HEK293 (cell line): ENCODE measurements at regions not wholly inside any gene's neighbourhood (a gene's known extent, or its start where the extent isn't known, plus 50 kb on each side); places are given as distances from the start of the nearest gene placed in this dataset.

Source experiments
- BCL11A ChIP-seq: fragments of 450-650 bp; formaldehyde crosslinking; IDR thresholded peaks from 2 replicates; pipeline ENCODE4 v1.5.1; 2016; ENCODE audit warnings: low read depth, missing biosample characterization, missing genetic modification characterization
- CTCF ChIP-seq: fragments of 450-650 bp; formaldehyde crosslinking; IDR thresholded peaks from 2 replicates; pipeline ENCODE4 v1.5.1; 2016; ENCODE audit warnings: missing biosample characterization, missing genetic modification characterization
- PRDM2 ChIP-seq: fragments of 450-650 bp; formaldehyde crosslinking; IDR thresholded peaks from 2 replicates; pipeline ENCODE4 v1.5.1; 2016; ENCODE audit warnings: missing biosample characterization, missing genetic modification characterization, borderline replicate concordance
- SCRT1 ChIP-seq: fragments of 450-650 bp; formaldehyde crosslinking; IDR thresholded peaks from 2 replicates; pipeline ENCODE4 v1.5.1; 2016; ENCODE audit warnings: missing biosample characterization, missing genetic modification characterization, borderline replicate concordance
- TCF7L2 ChIP-seq: IDR thresholded peaks from 2 replicates; pipeline ENCODE4 v1.6.1; 2011; ENCODE audit warnings: low read depth, mild to moderate bottlenecking, inconsistent platforms, low read length, moderate library complexity, borderline replicate concordance
- ZBTB8A ChIP-seq: fragments of 450-650 bp; formaldehyde crosslinking; IDR thresholded peaks from 2 replicates; pipeline ENCODE4 v1.5.1; 2016; ENCODE audit warnings: missing biosample characterization, missing genetic modification characterization
- ZNF138 ChIP-seq: fragments of 450-650 bp; formaldehyde crosslinking; IDR thresholded peaks from 2 replicates; pipeline ENCODE4 v1.5.1; 2016; ENCODE audit warnings: missing biosample characterization, missing genetic modification characterization, borderline replicate concordance
- ZNF274 ChIP-seq, 2 experiments: fragments of 200-500 bp in 1 of 2; fragments of 450-650 bp in 1 of 2; sonication (Bioruptor generic) in 1 of 2; formaldehyde crosslinking in 1 of 2; IDR thresholded peaks; 2 replicates each; pipeline versions ENCODE4 v1.5.1 to v1.6.1; 2014 to 2016; ENCODE audit warnings: borderline replicate concordance in 1 of 2, inconsistent platforms in 1 of 2, low read length in 1 of 2, missing biosample characterization in 1 of 2, missing genetic modification characterization in 1 of 2
- ZNF501 ChIP-seq: fragments of 450-650 bp; formaldehyde crosslinking; IDR thresholded peaks from 2 replicates; pipeline ENCODE4 v1.5.1; 2016; ENCODE audit warnings: missing biosample characterization, missing genetic modification characterization
- ZNF544 ChIP-seq: fragments of 450-650 bp; formaldehyde crosslinking; IDR thresholded peaks from 2 replicates; pipeline ENCODE4 v1.5.0; 2017; ENCODE audit warnings: missing biosample characterization, missing genetic modification characterization
- ZNF596 ChIP-seq: fragments of 450-650 bp; IDR thresholded peaks from 2 replicates; pipeline ENCODE4 v1.5.0; 2018; ENCODE audit warnings: missing biosample characterization, mild to moderate bottlenecking, missing genetic modification characterization, moderate library complexity
- ZNF639 ChIP-seq: fragments of 450-650 bp; formaldehyde crosslinking; IDR thresholded peaks from 2 replicates; pipeline ENCODE4 v1.5.1; 2016; ENCODE audit warnings: missing biosample characterization, missing genetic modification characterization
- ZNF830 ChIP-seq: fragments of 450-650 bp; IDR thresholded peaks from 2 replicates; pipeline ENCODE4 v1.5.0; 2018; ENCODE audit warnings: missing biosample characterization, missing genetic modification characterization, low read depth, mild to moderate bottlenecking, moderate library complexity

GRCh38 chr10:31099094-31099493, 67.4 kb upstream of the ZNF438 start:
- TF ChIP-seq ZNF138 (tag by site-specific recombination) (no peak), CTCF (tag by site-specific recombination) (no peak), ZNF274 (IDR thresholded peaks at IDR 0.05; ENCODE audit: low read length) (no peak), ZNF274 (tag by site-specific recombination; IDR thresholded peaks at IDR 0.05; ENCODE audit: borderline replicate concordance) (no peak), ZNF544 (no peak), ZNF596 (tag by site-specific recombination) (no peak), ZBTB8A (tag by site-specific recombination) (no peak), ZNF639 (no peak), BCL11A (tag by site-specific recombination) (no peak), ZNF501 (tag by site-specific recombination) (no peak), PRDM2 (no peak), ZNF830 (tag by site-specific recombination) (no peak), SCRT1 (tag by site-specific recombination) (no peak), TCF7L2 (no peak)
